GM18520 (cell line): ENCODE measurements at regions not wholly inside any gene's neighbourhood (a gene's known extent, or its start where the extent isn't known, plus 50 kb on each side); places are given as distances from the start of the nearest gene placed in this dataset.
"Not testable (repeated sequence)": the region's sequence is repeated elsewhere in the genome, so short reads cannot be mapped to it uniquely, and the experiment has no call there.

Experiments
- ATAC-seq: cut with Tn5 transposase; IDR thresholded peaks from one replicate; pipeline ENCODE4 v1.9.1; 2021; ENCODE audit not compliant: unreplicated experiment

DNA sequence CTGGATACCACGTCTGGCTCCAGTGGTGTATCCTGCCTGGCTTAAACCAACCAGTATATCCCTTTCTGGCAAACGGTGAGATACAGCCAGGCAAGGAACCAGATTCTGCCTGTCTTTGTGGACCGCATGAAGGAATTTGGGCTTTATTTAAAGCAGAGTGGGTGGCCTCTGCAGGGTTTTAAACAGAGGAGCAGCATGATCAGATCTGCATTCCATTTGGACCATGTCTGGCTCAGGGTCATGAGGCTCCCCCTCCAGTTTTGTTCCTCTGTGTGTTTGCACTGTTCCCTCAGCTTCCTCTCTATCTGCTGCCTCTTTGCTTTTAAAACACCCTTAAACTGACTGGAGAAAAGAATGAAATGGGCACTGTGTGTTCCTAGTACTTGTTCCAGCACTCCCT is 195.0 kb downstream of the GIPC2 start:
- ATAC-seq = no peak

GRCh38 chr1:78247079-78247478 is 201.3 kb downstream of the GIPC2 start:
- ATAC-seq = no peak

DNA sequence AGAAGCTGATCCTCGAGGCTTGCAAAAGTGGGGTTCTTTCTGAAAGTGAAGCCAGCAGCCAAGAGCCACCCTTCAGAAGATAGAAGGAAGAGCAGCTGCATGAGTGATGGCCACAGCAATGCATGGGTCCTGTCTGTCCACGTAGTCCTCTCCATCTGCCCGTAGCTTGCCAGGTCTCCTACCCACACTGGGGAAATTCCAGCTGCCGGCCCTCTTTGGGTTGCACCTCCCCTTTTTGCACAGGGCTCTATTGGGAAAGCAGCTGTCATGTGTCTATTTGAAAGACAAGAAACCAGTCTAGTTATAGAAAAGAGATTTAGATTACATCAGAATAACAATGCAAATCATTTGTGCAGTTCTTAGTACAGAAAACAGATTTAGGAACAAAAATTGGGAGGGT is 204.4 kb downstream of the GIPC2 start:
- ATAC-seq = no peak

DNA sequence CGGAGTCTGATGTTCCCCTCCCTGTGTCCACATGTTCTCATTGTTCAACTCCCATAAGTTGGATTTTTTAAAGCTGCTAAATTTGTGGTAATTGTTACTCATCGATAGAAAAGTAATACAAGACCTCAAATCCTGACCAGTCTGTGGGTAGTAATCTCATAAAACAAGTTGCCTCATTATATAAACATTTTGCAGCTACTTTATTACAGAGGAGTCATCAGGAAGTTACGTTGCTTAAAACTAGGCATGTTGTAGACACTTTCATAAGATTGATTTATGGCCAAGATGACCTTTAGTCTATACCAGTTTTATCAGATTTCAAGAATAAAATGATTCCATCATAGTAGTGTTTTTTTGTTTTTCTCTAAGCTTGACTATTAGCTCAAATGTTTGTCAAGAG is 208.8 kb downstream of the GIPC2 start:
- ATAC-seq = no peak

GRCh38 chr1:78255383-78255782 is 209.6 kb downstream of the GIPC2 start:
- ATAC-seq = no peak

GRCh38 chr1:78255846-78256245 is 210.1 kb downstream of the GIPC2 start:
- no peak for ATAC-seq

DNA sequence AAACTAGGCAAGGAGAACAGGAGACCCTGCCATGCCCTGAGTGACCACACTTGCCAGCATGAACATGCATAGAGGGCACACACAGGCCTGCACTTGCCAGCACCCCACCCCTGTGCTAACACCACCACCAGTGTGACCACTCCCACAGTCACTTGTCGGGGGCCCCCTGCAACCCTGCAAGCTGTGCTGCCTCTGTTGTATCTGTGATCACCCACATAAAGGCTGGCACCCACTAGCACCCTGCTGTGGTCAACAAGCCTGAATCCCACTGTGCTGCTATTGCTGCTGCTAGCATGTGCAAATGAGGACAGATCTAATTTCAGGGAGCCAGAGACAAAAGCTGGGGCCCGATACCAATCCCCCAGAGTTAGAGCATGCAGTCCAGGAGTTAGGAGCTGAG is 217.7 kb downstream of the GIPC2 start:
- no peak for ATAC-seq

DNA sequence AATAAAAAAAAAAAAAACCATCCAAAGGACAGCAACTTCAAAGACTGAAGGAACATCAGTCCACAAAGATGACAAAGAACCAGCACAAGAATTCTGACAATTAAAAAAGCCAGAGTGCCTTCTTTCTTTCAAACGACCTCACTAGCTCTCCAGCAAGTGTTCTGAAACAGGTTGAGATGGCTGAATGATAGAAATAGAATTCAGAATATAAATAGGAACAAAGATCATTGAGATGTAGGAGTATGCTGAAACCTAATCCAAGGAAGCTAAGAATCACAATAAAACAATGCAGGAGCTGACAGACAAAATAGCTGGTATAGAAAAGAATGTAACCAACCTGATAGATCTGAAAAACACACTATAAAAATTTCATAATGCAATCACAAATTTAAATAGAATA is 218.2 kb downstream of the GIPC2 start:
- no peak for ATAC-seq

GRCh38 chr1:78267513-78268218 is 221.9 kb downstream of the GIPC2 start:
- ATAC-seq = no peak

DNA sequence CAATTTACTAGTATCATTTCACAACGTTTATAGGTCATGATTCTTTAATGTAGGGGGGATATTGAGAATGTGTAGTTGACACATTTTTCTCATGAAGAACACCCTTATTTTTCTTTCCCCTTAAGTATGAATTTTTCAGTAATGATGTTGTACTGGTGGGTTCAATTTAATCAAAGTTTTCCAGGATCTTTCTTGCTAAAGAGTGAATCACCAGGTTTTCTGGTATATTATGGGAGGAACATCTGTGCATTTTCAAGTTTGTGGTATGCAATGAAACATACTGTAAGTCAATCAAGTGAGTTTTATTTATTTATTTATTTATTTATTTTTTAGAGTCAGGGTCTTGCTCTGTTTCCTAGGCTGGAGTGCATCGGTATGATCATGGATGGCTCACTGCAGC is 221.2 kb upstream of the PTGFR start:
- ATAC-seq = no peak

GRCh38 chr1:78271423-78271822 is 219.4 kb upstream of the PTGFR start:
- not testable (repeated sequence) for ATAC-seq

DNA sequence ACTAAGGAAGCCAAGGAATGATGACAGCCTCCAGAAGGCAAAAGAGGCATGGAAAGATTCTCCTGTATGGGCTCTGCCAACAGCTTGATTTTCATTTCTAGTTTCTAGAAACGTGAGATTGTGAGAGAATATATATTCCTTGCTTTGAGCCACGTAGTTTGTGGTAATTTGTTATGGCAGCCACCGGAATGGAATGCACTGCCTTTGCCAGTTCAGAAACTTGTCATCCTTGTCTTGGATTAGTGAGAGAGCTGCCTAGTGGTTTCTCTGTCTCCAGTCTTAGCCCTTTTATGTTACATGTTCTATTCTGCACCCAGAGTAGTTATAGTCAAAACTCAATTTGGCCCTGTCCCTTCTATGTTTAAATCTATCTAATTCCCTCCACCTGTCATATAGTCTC is 216.0 kb upstream of the PTGFR start:
- ATAC-seq = no peak

GRCh38 chr1:78275456-78275855 is 215.3 kb upstream of the PTGFR start:
- ATAC-seq = no peak

- no peak for ATAC-seq
Measured at GRCh38 chr1:78275906-78276685, 214.7 kb upstream of the PTGFR start.

GRCh38 chr1:78277253-78277652 is 213.5 kb upstream of the PTGFR start:
- ATAC-seq = peak; percentile 74

DNA sequence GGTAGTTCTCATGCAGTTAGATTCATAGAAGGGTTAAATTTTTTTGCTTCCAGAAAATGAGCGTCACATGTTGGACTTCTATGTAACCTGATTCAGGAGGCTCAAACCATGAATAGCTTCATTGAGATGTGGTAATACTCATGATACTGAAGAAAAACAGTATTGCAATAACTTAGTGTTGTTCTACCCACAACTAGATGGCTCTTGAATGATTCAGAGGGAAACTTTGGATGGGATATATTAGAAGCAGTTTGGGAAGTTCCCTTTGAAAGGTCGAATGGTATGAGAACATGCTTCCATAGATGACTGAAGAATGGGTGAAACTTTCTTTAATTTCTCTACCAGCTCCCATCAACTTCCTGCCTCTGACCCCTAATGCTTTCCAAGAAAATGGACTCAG is 211.7 kb upstream of the PTGFR start:
- ATAC-seq = no peak

DNA sequence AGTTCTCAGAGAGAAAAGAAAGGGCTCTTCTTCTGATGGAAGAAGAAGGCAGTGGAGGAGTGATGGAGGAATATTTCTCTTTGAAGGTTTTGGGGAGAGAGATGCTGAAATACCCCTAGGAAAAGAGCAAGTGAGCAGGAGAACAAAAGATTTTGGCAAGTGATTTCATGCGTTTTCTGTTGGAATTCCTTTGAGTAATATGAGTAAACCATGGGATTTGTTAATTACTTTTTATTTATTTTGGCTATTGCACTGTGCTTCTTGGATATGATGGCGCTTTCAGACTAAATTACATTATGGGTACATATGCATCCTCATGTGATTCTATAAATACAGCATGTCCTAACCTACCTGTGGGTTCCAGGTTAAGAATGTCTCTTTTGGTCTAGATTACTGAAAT is 210.1 kb upstream of the PTGFR start:
- no peak for ATAC-seq

GRCh38 chr1:78281580-78281979 is 209.2 kb upstream of the PTGFR start:
- ATAC-seq = no peak

- no peak for ATAC-seq
Measured at GRCh38 chr1:78283691-78284090, 207.1 kb upstream of the PTGFR start.

GRCh38 chr1:78284354-78284753 is 206.4 kb upstream of the PTGFR start:
- ATAC-seq = no peak

DNA sequence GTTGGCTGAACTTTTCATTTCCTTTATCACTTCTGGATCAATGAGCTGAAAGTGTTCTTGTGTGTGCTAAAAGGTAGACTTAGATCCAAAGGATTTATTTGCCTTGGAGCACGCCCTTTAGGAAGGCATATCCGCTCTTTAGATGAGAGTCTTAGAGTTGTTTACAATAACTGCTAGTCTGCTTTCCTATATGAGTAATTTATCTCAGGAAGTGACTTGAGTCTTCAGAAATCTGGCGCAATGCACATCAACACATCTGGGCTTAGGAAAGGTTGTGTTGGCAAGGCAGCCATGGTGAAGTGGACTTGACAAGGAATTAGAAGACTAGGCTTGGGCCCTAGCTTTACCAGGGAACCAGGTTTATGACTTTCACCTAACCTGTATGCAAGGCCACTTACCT is 204.1 kb upstream of the PTGFR start:
- no peak for ATAC-seq

GRCh38 chr1:78289603-78290002 is 201.2 kb upstream of the PTGFR start:
- ATAC-seq = no peak

GRCh38 chr1:78291418-78291817 is 199.4 kb upstream of the PTGFR start:
- no peak for ATAC-seq
